ENCODE measurements at regions not wholly inside any gene's neighbourhood (a gene's known extent, or its start where the extent isn't known, plus 50 kb on each side); places are given as distances from the start of the nearest gene placed in this dataset.
A peak's percentile ranks its signal among the peaks of the same experiment; 100 is the strongest.

DNA sequence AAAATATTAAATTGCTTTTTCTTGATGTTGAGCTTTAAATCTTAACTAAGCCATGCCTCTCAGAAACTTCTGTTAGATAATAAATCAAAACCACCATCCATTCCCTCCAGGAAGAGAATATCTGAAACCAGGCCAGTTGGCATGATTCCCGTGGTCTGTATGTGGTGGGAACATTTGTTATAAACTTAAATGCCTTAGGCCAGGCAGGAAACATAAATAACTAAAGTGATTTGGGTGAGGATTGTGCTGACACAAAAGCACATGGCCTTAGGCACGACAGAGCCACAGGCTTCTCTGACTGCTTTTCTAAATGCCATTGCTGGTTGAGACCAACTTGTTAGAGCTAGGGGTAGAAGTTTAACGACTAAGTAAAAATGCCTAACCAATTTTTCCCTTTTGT lies 255.9 kb downstream of the GABRG2 start:
- Histone ChIP-seq H3K79me2 (ENCODE audit: control insufficient read depth, insufficient read depth, low read length, poor library complexity) (no peaks in the 10 kb centered on the region), H2AFZ (ENCODE audit: insufficient read depth, low read length, poor library complexity) (no peak overlapping the region), H3K9me3 (ENCODE audit: insufficient read depth, low read depth, low read length) (no peaks in the 10 kb centered on the region), H4K12ac (ENCODE audit: low read depth, low read length) (no peak overlapping the region), H2BK120ac (ENCODE audit: insufficient read depth, low read length, poor library complexity) (no peak overlapping the region), H3K4ac (ENCODE audit: low read depth, low read length) (no peak overlapping the region), H2BK5ac (ENCODE audit: low read depth, low read length, poor library complexity) (no peak overlapping the region), H3K4me1 (ENCODE audit: control insufficient read depth in 1 of 2, insufficient read depth in 2 of 2, low read length in 2 of 2) (no peaks in the 10 kb centered on the region), H3K79me1 (ENCODE audit: low read length) (no peaks in the 10 kb centered on the region), H3K9ac (ENCODE audit: low read length) (no peak overlapping the region), H4K91ac (ENCODE audit: low read depth, low read length) (no peak overlapping the region), H2BK12ac (ENCODE audit: low read length) (no peak overlapping the region), H2AK5ac (ENCODE audit: low read length) (no peak overlapping the region), H3K27ac (ENCODE audit: low read depth, low read length) (no peak overlapping the region), H3K23ac (ENCODE audit: low read length) (no peak overlapping the region), H3K36me3 (ENCODE audit: control insufficient read depth in 1 of 2, insufficient read depth in 2 of 2, low read length in 2 of 2) (no peaks in the 10 kb centered on the region), H4K8ac (ENCODE audit: low read depth, low read length) (no peak overlapping the region), H3K4me3 (ENCODE audit: low read depth, low read length) (no peak overlapping the region), H3K4me2 (ENCODE audit: low read length) (no peak overlapping the region), H3K18ac (ENCODE audit: low read length) (no peak overlapping the region), H3K27me3 (ENCODE audit: insufficient read depth, low read length) (no peaks in the 10 kb centered on the region), H3K14ac (ENCODE audit: low read length) (no peak overlapping the region)
- no CpG with 5 or more reads among the region's 3 CpGs for WGBS (ENCODE audit: extremely low coverage, insufficient coverage, insufficient read length)
- peak in 1 of 2 donors; percentile 0 for DNase-seq

- Histone ChIP-seq H2AK5ac (ENCODE audit: low read length) (no peak overlapping the region), H3K18ac (ENCODE audit: low read length) (no peak overlapping the region), H2BK5ac (ENCODE audit: low read depth, low read length, poor library complexity) (no peak overlapping the region), H3K4me2 (ENCODE audit: low read length) (no peak overlapping the region), H3K4me1 (ENCODE audit: control insufficient read depth in 1 of 2, insufficient read depth in 2 of 2, low read length in 2 of 2) (no peaks in the 10 kb centered on the region), H3K4ac (ENCODE audit: low read depth, low read length) (no peak overlapping the region), H3K4me3 (ENCODE audit: low read depth, low read length) (no peak overlapping the region), H3K36me3 (ENCODE audit: control insufficient read depth in 1 of 2, insufficient read depth in 2 of 2, low read length in 2 of 2) (no peaks in the 10 kb centered on the region), H3K27me3 (ENCODE audit: insufficient read depth, low read length) (no peaks in the 10 kb centered on the region), H3K79me2 (ENCODE audit: control insufficient read depth, insufficient read depth, low read length, poor library complexity) (no peaks in the 10 kb centered on the region), H4K91ac (ENCODE audit: low read depth, low read length) (no peak overlapping the region), H3K79me1 (ENCODE audit: low read length) (no peaks in the 10 kb centered on the region), H3K14ac (ENCODE audit: low read length) (no peak overlapping the region), H3K27ac (ENCODE audit: low read depth, low read length) (no peak overlapping the region), H2AFZ (ENCODE audit: insufficient read depth, low read length, poor library complexity) (no peak overlapping the region), H2BK12ac (ENCODE audit: low read length) (no peak overlapping the region), H4K8ac (ENCODE audit: low read depth, low read length) (no peak overlapping the region), H3K9ac (ENCODE audit: low read length) (no peak overlapping the region), H2BK120ac (ENCODE audit: insufficient read depth, low read length, poor library complexity) (no peak overlapping the region), H3K23ac (ENCODE audit: low read length) (no peak overlapping the region), H3K9me3 (ENCODE audit: insufficient read depth, low read depth, low read length) (no peaks in the 10 kb centered on the region), H4K12ac (ENCODE audit: low read depth, low read length) (no peak overlapping the region)
- WGBS (ENCODE audit: extremely low coverage, insufficient coverage, insufficient read length), result no CpG with 5 or more reads among the region's 3 CpGs
- DNase-seq, result no peak
These were observed 256.8 kb downstream of the GABRG2 start for GRCh38 chr5:162324328-162324727.

GRCh38 chr5:162325143-162325727 lies 257.7 kb downstream of the GABRG2 start:
- no CpG with 5 or more reads among the region's 3 CpGs for WGBS (ENCODE audit: extremely low coverage, insufficient coverage, insufficient read length)

DNA sequence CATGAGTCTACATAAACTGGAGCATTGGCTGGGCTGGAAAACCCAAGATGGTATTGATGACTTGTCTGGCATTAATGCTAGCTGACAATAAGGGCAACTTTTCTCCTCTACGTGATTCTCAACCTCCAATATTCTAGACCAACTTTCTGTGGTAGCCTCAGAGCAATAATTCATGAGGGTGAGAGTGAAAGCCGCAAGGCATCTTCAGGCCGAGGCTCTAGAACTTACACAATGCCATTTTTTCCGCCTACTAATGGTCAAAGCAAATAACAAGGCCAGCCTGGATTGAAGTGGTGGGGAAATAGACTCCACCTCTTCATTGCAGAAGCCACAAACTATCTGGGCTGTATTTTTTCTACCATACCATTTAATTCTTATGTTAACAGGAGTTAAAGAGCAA lies 267.4 kb downstream of the GABRG2 start:
- Histone ChIP-seq H3K4me3 (ENCODE audit: low read depth, low read length) (no peak overlapping the region), H4K12ac (ENCODE audit: low read depth, low read length) (no peak overlapping the region), H3K18ac (ENCODE audit: low read length) (no peak overlapping the region), H3K23ac (ENCODE audit: low read length) (no peak overlapping the region), H2BK5ac (ENCODE audit: low read depth, low read length, poor library complexity) (no peak overlapping the region), H2BK120ac (ENCODE audit: insufficient read depth, low read length, poor library complexity) (no peak overlapping the region), H4K8ac (ENCODE audit: low read depth, low read length) (no peak overlapping the region), H3K79me2 (ENCODE audit: control insufficient read depth, insufficient read depth, low read length, poor library complexity) (no peaks in the 10 kb centered on the region), H2AFZ (ENCODE audit: insufficient read depth, low read length, poor library complexity) (no peak overlapping the region), H3K9ac (ENCODE audit: low read length) (no peak overlapping the region), H3K27ac (ENCODE audit: low read depth, low read length) (no peak overlapping the region), H4K91ac (ENCODE audit: low read depth, low read length) (no peak overlapping the region), H3K36me3 (ENCODE audit: control insufficient read depth in 1 of 2, insufficient read depth in 2 of 2, low read length in 2 of 2) (no peaks in the 10 kb centered on the region), H3K4me1 (ENCODE audit: control insufficient read depth in 1 of 2, insufficient read depth in 2 of 2, low read length in 2 of 2) (no peaks in the 10 kb centered on the region), H2BK12ac (ENCODE audit: low read length) (no peak overlapping the region), H3K79me1 (ENCODE audit: low read length) (no peaks in the 10 kb centered on the region), H3K4ac (ENCODE audit: low read depth, low read length) (no peak overlapping the region), H3K27me3 (ENCODE audit: insufficient read depth, low read length) (no peaks in the 10 kb centered on the region), H2AK5ac (ENCODE audit: low read length) (no peak overlapping the region), H3K4me2 (ENCODE audit: low read length) (no peak overlapping the region), H3K9me3 (ENCODE audit: insufficient read depth, low read depth, low read length) (no peaks in the 10 kb centered on the region), H3K14ac (ENCODE audit: low read length) (no peak overlapping the region)
- DNase-seq, result no peak
- no CpG with 5 or more reads among the region's 4 CpGs for WGBS (ENCODE audit: extremely low coverage, insufficient coverage, insufficient read length)

More at GRCh38 chr5:162325143-162325727, 257.7 kb downstream of the GABRG2 start:
- H3K4me1 ChIP-seq (ENCODE audit: control insufficient read depth in 1 of 2, insufficient read depth in 2 of 2, low read length in 2 of 2), result no peaks in the 10 kb centered on the region
- no peaks in the 10 kb centered on the region for H3K79me1 ChIP-seq (ENCODE audit: low read length)
- no peak overlapping the region for H3K4me3 ChIP-seq (ENCODE audit: low read depth, low read length)
- H3K18ac ChIP-seq (ENCODE audit: low read length), result no peak overlapping the region
- H3K27ac ChIP-seq (ENCODE audit: low read depth, low read length), result no peak overlapping the region
- no peaks in the 10 kb centered on the region for H3K79me2 ChIP-seq (ENCODE audit: control insufficient read depth, insufficient read depth, low read length, poor library complexity)
- H2AK5ac ChIP-seq (ENCODE audit: low read length), result no peak overlapping the region
- H2AFZ ChIP-seq (ENCODE audit: insufficient read depth, low read length, poor library complexity), result no peak overlapping the region
- H3K9me3 ChIP-seq (ENCODE audit: insufficient read depth, low read depth, low read length), result no peaks in the 10 kb centered on the region
- no peak overlapping the region for H3K4ac ChIP-seq (ENCODE audit: low read depth, low read length)
- no peaks in the 10 kb centered on the region for H3K36me3 ChIP-seq (ENCODE audit: control insufficient read depth in 1 of 2, insufficient read depth in 2 of 2, low read length in 2 of 2)
- H3K23ac ChIP-seq (ENCODE audit: low read length), result no peak overlapping the region
- no peak overlapping the region for H3K9ac ChIP-seq (ENCODE audit: low read length)
- no peak overlapping the region for H4K12ac ChIP-seq (ENCODE audit: low read depth, low read length)
- H2BK12ac ChIP-seq (ENCODE audit: low read length), result no peak overlapping the region
- H4K91ac ChIP-seq (ENCODE audit: low read depth, low read length), result no peak overlapping the region
- no peak overlapping the region for H3K4me2 ChIP-seq (ENCODE audit: low read length)
- H3K27me3 ChIP-seq (ENCODE audit: insufficient read depth, low read length), result no peaks in the 10 kb centered on the region
- H2BK120ac ChIP-seq (ENCODE audit: insufficient read depth, low read length, poor library complexity), result no peak overlapping the region
- H2BK5ac ChIP-seq (ENCODE audit: low read depth, low read length, poor library complexity), result no peak overlapping the region
- no peak overlapping the region for H4K8ac ChIP-seq (ENCODE audit: low read depth, low read length)
- H3K14ac ChIP-seq (ENCODE audit: low read length), result no peak overlapping the region
- no peak for DNase-seq
